ENCODE measurements at regions not wholly inside any gene's neighbourhood (a gene's known extent, or its start where the extent isn't known, plus 50 kb on each side); places are given as distances from the start of the nearest gene placed in this dataset.

DNA sequence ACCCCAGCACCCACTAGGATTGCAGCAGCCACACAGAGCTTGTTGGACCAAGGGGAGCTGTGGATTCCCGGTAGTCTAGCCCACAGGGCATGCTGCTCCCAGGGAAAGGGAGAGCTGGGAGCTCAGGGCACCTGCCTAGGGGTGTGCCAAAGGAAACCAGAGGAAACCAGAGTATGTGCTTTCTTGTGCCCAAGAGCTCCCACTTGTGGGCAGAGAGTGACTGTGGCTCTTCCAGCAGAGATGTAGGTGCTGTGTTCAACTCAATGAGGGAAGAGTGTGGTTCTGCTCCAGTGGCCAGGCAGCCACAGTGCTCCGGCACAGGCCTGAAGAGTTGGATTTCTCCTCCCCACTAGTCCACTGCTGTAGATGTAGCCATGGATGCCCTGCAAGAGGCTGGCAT is 1050.0 kb upstream of the INTU start:
- Histone ChIP-seq H3K9me3 (no peaks in the 10 kb centered on the region), H3K36me3 (no peaks in the 10 kb centered on the region), H3K4me1 (no peaks in the 10 kb centered on the region), H3K27me3 (no peaks in the 10 kb centered on the region), H3K4me3 (no peak overlapping the region), H3K27ac (no peak overlapping the region)
- no peak for DNase-seq
- TF ChIP-seq, protein P1, sequence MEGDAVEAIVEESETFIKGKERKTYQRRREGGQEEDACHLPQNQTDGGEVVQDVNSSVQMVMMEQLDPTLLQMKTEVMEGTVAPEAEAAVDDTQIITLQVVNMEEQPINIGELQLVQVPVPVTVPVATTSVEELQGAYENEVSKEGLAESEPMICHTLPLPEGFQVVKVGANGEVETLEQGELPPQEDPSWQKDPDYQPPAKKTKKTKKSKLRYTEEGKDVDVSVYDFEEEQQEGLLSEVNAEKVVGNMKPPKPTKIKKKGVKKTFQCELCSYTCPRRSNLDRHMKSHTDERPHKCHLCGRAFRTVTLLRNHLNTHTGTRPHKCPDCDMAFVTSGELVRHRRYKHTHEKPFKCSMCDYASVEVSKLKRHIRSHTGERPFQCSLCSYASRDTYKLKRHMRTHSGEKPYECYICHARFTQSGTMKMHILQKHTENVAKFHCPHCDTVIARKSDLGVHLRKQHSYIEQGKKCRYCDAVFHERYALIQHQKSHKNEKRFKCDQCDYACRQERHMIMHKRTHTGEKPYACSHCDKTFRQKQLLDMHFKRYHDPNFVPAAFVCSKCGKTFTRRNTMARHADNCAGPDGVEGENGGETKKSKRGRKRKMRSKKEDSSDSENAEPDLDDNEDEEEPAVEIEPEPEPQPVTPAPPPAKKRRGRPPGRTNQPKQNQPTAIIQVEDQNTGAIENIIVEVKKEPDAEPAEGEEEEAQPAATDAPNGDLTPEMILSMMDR (IDR thresholded peaks at IDR 0.05) = no peak
- TF ChIP-seq POLR2A (IDR thresholded peaks at IDR 0.05) = no peak

DNA sequence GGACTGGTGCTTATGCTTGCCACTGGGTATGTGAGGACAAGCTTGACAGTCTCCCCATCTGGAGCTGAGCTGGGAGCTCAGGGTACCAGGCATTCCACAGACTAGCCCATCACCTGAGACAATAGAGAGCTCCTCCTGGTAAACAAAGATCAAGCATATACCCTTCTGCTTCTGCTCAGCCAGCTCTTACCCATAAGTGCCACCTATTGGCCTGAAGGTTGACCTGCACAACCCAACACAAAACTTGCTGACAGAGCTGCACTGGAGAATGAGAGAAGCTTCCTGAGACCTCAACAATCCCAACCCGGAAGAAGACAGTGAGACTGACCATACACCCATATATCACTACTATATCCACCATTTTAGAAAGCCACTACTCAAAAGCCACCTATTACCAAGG is 1049.2 kb upstream of the INTU start:
- no peaks in the 10 kb centered on the region for H3K9me3 ChIP-seq
- no peak overlapping the region for H3K27ac ChIP-seq
- no peaks in the 10 kb centered on the region for H3K4me1 ChIP-seq
- no peak overlapping the region for H3K4me3 ChIP-seq
- TF ChIP-seq, protein P1 (IDR thresholded peaks at IDR 0.05) = no peak
- TF ChIP-seq POLR2A (IDR thresholded peaks at IDR 0.05) = no peak
- H3K27me3 ChIP-seq = no peaks in the 10 kb centered on the region
- no peaks in the 10 kb centered on the region for H3K36me3 ChIP-seq
- no peak for DNase-seq

DNA sequence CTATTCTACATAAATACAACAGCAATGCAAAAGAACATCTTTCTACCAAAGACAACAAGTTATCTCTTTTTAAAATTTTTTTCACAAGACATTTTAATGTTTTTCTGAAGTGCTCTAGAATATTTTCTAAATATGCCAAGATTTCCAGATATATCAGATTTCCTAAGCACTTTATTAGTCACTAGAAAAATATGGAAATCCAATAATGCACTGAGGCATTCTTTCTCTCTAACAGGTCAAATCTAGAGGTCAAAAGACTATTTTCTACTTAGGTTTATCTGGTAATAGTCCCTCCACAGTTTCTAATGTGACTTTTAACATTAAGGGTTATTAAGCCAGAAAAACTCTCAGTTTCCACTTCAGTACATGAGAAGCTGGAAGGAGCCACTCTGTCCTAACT is 1041.2 kb upstream of the INTU start:
- TF ChIP-seq POLR2A (IDR thresholded peaks at IDR 0.05) = no peak
- TF ChIP-seq, protein P1 (IDR thresholded peaks at IDR 0.05) = no peak
- Histone ChIP-seq H3K27me3 (no peaks in the 10 kb centered on the region), H3K27ac (no peak overlapping the region), H3K4me3 (no peak overlapping the region), H3K36me3 (no peaks in the 10 kb centered on the region), H3K4me1 (no peaks in the 10 kb centered on the region), H3K9me3 (no peaks in the 10 kb centered on the region)
- no peak for DNase-seq

DNA sequence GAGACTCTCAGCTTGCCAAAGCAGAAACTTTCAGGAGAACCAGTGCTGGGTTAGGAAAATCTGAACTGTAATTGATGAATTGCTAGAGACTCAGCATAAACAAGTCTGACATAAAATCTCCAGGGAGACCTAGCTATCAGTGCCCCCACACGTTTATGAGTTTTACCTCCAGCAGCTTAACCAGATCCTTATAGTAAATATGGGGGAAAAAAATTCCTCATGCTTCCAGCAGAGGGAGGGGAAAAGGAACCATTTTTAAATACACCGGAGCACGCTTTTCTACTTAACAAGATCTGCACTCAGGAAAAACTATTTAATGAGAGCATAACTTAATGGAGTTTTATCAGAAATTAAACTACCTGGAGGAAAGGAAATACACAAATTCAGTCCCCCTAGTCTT is 1040.7 kb upstream of the INTU start:
- Histone ChIP-seq H3K9me3 (no peaks in the 10 kb centered on the region), H3K4me3 (no peak overlapping the region), H3K27me3 (no peaks in the 10 kb centered on the region), H3K36me3 (no peaks in the 10 kb centered on the region), H3K27ac (no peak overlapping the region), H3K4me1 (no peaks in the 10 kb centered on the region)
- no peak for DNase-seq
- TF ChIP-seq POLR2A (IDR thresholded peaks at IDR 0.05) = no peak
- TF ChIP-seq, protein P1 (IDR thresholded peaks at IDR 0.05) = peak in 1 of 6 experiments; percentile 18

DNA sequence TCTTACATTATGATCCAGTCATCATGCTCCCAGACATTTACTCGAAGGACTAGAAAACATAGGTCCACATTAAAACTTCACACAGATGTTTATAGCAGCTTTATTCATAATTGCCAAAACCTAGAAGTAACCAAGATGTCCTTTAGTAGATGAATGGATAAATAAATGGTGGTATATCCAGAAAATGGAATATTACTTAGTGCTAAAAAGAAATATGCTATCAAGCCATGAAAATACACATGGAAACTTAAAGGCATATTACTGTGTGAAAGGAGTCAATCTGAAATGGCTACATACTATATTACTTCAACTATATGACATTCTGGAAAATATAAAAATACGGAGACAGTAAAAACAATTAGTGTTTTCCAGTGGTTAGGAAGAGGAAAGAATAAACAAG is 1039.1 kb upstream of the INTU start:
- H3K27ac ChIP-seq = no peak overlapping the region
- no peaks in the 10 kb centered on the region for H3K9me3 ChIP-seq
- H3K27me3 ChIP-seq = no peaks in the 10 kb centered on the region
- no peaks in the 10 kb centered on the region for H3K4me1 ChIP-seq
- no peak for TF ChIP-seq POLR2A (IDR thresholded peaks at IDR 0.05)
- TF ChIP-seq, protein P1 (IDR thresholded peaks at IDR 0.05) = no peak
- DNase-seq = no peak
- H3K4me3 ChIP-seq = no peak overlapping the region
- H3K36me3 ChIP-seq = no peaks in the 10 kb centered on the region

DNA sequence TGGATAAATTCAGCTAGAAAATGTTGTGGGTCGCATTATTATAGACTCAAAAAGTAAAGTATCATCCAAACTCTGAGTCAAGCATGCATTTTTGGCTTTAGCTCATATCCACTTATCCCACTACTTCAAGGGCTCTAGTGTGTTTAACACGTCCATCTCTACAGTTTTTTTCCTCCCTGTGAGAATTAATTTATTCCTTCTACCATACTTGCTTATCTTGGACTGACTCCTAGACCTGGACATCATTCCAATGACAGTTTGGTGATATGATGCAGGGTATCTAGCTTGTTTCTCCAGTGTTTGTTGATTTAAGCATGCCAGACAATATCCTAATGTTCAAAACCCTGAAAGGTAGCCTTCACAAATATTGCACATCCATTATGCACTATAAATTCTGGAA is 1037.1 kb upstream of the INTU start:
- no peak overlapping the region for H3K27ac ChIP-seq
- TF ChIP-seq, protein P1 (IDR thresholded peaks at IDR 0.05) = no peak
- no peak for TF ChIP-seq POLR2A (IDR thresholded peaks at IDR 0.05)
- H3K9me3 ChIP-seq = no peaks in the 10 kb centered on the region
- H3K27me3 ChIP-seq = no peaks in the 10 kb centered on the region
- no peaks in the 10 kb centered on the region for H3K36me3 ChIP-seq
- DNase-seq = no peak
- H3K4me1 ChIP-seq = no peaks in the 10 kb centered on the region
- no peak overlapping the region for H3K4me3 ChIP-seq

Data from Peyer's patch (tissue), 4 donors.